PFSK-1 (cell line): ENCODE measurements at regions not wholly inside any gene's neighbourhood (a gene's known extent, or its start where the extent isn't known, plus 50 kb on each side); places are given as distances from the start of the nearest gene placed in this dataset.

Experiments
- FOXP2 ChIP-seq: optimal IDR thresholded peaks from 2 replicates; pipeline ENCODE3; 2011; ENCODE audit warnings: borderline replicate concordance, control low read depth, inconsistent platforms; ENCODE audit not compliant: insufficient read depth; ENCODE audit errors: extremely low read length, extremely low read depth
- POLR2AphosphoS5 ChIP-seq: IDR thresholded peaks from 2 replicates; pipeline ENCODE4 v1.6.1; 2012; ENCODE audit warnings: low read depth, mild to moderate bottlenecking, control low read depth, low read length, moderate library complexity
- SIN3A ChIP-seq: IDR thresholded peaks from 2 replicates; pipeline ENCODE4 v1.6.1; 2012; ENCODE audit warnings: mild to moderate bottlenecking, low read length, moderate library complexity, borderline replicate concordance; ENCODE audit not compliant: insufficient read depth
- TAF1 ChIP-seq: IDR thresholded peaks from 2 replicates; pipeline ENCODE4 v1.6.1; 2012; ENCODE audit warnings: low read length, control low read depth, borderline replicate concordance; ENCODE audit not compliant: insufficient read depth
- TF ChIP-seq, protein P1 (sequence below), 2 experiments: IDR thresholded peaks; 2 replicates each; pipeline versions ENCODE4 v1.6.1 to v1.8.0; 2011 to 2012; ENCODE audit warnings: low read depth in 2 of 2, low read length in 2 of 2, control low read depth in 1 of 2, inconsistent platforms in 1 of 2, mild to moderate bottlenecking in 1 of 2, moderate library complexity in 1 of 2; ENCODE audit not compliant: insufficient read depth in 1 of 2

DNA sequence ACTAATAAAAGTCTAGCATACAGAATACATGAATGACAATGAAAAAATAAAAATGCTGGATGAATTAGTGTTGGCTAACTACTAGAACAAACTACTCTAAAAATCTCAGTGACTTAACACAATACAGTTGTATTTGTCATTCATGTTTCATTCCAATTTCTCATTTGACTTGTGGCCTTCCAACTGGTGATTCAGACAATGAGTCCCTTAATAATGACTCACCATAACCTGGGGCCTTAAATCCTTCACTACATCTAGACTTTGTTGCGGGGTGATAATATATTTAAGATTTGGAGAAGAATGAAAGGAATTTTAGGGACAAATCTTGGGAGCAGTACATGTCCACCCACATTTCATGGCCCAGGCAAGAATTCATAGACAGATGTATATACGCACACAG is 90.5 kb upstream of the POM121L12 start:
- TF ChIP-seq, protein P1, sequence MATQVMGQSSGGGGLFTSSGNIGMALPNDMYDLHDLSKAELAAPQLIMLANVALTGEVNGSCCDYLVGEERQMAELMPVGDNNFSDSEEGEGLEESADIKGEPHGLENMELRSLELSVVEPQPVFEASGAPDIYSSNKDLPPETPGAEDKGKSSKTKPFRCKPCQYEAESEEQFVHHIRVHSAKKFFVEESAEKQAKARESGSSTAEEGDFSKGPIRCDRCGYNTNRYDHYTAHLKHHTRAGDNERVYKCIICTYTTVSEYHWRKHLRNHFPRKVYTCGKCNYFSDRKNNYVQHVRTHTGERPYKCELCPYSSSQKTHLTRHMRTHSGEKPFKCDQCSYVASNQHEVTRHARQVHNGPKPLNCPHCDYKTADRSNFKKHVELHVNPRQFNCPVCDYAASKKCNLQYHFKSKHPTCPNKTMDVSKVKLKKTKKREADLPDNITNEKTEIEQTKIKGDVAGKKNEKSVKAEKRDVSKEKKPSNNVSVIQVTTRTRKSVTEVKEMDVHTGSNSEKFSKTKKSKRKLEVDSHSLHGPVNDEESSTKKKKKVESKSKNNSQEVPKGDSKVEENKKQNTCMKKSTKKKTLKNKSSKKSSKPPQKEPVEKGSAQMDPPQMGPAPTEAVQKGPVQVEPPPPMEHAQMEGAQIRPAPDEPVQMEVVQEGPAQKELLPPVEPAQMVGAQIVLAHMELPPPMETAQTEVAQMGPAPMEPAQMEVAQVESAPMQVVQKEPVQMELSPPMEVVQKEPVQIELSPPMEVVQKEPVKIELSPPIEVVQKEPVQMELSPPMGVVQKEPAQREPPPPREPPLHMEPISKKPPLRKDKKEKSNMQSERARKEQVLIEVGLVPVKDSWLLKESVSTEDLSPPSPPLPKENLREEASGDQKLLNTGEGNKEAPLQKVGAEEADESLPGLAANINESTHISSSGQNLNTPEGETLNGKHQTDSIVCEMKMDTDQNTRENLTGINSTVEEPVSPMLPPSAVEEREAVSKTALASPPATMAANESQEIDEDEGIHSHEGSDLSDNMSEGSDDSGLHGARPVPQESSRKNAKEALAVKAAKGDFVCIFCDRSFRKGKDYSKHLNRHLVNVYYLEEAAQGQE (IDR thresholded peaks at IDR 0.05; ENCODE audit: insufficient read depth in 1 of 2, low read depth in 2 of 2, low read length in 2 of 2), result no peak
- TF ChIP-seq TAF1, result no peak
- TF ChIP-seq SIN3A, result no peak
- TF ChIP-seq POLR2AphosphoS5, result no peak
- no peak for TF ChIP-seq FOXP2
